Effector CD4-positive, alpha-beta T cell (primary cell): ENCODE measurements at regions not wholly inside any gene's neighbourhood (a gene's known extent, or its start where the extent isn't known, plus 50 kb on each side); places are given as distances from the start of the nearest gene placed in this dataset.

ENCODE experiments used
- DNase-seq: peaks from one replicate; pipeline ENCODE4 v3.0.0-alpha.2; 2020

DNA sequence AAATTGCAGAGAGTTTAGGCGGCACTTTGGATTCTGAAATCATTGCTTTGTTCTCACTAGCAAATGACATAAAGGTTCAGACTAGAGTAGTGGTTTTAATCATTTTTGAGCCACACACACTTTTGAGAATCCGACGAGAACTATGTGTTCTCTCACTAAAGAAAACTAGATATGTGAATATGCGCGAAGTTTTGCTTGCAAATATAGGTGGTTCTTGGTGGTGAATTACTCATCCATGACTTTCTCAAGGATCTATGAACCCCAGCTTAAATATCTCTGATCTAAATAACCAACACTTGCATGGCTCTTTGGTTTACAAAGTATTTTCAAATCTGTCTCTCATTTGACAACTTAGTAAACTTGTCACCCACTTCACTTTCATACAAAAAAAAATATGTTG, 54.8 kb downstream of the NOG start:
- DNase-seq, result no peak

DNA sequence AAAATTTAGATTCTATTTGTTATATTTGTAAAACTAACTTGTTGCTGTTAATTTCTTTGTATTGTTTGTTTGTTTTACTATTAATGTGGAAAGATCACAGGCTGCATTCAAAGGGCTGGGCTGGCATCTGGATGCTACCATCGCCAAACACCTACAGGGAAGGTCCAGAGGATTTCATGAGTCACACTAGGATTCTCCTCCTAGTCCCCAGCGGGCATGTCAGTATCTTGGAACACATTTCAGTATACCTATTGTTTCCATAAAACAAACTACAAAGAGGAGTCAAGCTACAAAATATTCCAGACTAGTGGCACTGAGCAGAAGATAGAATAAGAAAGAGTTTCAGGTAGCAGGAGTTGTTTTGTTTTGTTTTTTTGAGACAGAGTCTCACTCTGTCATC, 55.3 kb downstream of the NOG start:
- no peak for DNase-seq

GRCh38 chr17:56652628-56653027, 59.1 kb downstream of the NOG start:
- no peak for DNase-seq

DNA sequence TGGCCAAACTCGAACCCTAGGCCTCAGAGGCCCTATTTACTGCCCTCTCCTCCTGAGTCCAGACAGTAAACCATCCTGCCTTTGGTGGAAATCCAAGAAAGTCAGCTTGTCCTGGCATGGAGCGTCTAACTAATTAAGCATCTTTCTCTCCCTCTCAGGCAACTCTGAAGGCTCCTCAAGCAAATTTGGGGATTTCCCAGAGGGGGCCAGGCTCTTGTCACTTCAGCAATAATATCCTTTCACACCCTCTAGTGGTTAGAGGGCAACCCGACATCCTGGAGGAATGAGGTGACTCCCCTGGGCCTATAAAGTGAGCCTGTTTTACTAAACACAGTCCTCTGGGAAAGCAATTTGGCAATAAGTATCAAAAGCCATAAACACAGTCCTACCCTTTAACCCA, 60.4 kb downstream of the NOG start:
- DNase-seq, result peak; percentile 54

GRCh38 chr17:56656701-56657327, 63.3 kb downstream of the NOG start:
- no peak for DNase-seq

DNA sequence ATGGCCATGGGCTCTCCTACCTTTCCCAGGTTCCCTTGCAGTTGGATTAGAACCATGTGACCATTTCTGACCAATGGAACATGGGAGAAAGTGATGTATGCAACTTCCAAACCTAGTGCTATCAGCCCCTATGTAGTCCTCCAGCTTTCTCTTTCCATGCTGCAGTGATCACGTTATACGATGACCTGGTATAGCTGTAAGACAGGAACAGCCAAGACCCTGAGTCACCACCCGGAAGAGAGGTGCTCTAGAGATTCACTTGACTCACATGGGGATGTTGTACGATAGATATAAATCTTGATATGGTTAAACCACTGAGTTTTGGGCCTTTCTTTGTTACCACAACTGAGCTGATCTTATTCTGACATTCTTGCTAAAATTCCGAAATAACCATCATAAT, 65.1 kb downstream of the NOG start:
- no peak for DNase-seq

DNA sequence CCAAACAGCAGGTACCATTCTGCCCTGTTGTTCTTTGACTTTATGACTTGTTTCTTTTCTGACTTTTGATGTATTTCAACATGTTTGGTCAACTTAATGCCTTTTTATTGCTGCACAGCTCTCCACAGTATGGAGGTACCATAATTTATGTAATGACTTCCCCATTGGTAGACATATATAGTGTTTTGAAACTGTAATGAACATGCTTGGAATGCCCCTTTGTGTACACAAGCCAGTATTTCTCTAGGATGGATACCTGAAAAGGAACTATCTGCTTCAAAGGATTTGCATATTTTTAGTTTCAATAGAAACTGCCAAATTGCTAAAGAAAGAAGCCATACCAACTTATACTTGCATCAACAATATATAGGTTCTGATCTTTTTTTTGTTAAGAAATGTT, 66.1 kb downstream of the NOG start:
- DNase-seq, result no peak

GRCh38 chr17:56661906-56662305, 68.4 kb downstream of the NOG start:
- DNase-seq, result no peak

DNA sequence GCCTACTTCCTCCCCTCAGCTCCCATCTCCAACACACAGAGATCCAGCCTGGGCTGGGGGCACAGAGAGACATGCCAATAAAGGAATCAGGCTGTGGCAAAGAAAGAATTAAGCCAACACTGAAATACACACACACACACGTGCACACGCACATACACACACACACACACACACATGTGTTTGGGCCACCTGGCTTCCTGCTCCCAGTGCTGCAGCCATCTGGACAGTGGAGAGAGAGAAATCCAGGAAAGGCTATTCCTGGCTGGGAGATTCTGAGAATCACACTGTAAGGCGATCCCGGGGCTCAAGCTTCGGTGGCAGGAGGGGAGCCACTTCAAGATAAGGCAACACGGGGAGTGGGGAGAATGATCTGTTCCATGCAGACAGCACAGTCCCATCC, 72.4 kb downstream of the NOG start:
- DNase-seq, result no peak

- no peak for DNase-seq
These were observed 74.5 kb downstream of the NOG start for GRCh38 chr17:56667925-56668458.

DNA sequence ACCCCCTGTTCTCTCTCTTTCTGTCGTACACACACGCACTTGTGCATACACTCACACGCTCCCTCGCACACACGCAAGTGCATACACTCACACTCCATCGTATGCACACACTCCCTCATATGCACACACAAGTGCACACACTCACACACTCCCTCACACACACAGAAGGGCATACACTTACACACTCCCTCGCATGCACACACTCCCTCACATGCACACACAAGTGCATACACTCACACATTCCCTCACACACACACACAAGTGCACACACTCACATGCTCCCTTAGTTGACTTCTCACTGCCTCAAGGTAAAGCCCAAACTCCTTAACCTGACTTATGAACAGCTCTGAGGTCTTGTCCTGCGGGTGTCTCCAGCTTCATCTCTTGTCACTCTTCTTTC, 78.7 kb downstream of the NOG start:
- no peak for DNase-seq

DNA sequence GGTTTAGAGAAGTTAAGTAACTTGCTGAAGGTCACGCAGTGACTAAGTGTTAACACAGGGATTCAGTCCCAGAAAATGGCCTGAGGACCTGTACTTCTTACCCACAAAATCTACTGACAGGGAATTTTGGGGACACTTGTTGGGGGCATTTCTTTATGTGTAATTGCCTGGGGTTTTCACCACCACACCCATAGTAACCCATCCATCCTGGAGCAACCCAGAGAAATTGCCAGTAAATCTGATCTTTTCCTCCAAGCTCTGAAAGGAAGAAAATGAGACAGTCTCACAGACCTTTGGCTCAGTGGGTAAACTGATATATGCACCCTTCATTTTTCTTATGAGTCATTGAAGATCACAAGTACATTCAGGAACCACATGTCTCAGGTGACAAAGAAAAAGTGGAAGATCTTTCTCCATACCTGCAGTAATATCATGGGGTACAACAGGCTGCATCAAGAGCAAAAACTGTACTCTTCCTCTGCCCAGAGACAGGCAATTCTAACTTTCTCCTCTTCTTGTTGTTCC, 81.0 kb downstream of the NOG start:
- DNase-seq, result no peak

DNA sequence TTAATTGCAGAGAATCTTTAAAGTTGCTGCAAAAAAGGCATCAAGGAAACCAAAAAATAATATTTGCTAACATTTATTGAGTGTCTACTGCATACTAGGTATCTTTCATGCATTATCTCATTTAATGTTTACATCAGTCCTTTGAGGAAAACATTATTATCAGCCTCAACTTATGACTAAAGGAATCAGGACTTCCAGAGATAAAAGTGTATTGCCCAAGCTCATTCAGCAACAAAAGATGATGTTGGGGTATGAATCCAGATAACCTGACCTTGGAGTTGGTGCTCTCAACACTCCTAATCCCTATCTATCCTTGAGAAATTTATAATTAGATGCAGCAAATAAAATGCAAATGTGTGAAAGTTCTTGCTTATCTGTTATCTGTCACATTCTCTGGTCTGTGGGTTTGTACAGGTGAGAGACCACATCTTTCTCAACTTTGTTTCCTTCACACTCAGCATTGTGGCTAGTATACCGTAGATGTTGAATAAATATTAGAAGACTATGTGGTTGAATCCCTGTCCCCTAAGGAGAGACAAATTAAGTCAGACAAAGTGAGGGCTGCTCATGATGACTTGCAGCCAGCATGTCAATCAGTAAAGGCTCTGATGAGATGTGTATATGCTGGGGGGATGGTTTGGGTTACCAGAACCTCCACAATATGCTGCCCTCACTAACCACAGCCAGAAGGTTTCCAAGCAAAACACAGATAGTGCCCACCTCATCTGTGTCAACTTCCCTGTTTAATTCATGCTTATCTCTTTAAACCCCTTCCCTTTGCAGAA, 82.6 kb downstream of the NOG start:
- DNase-seq, result no peak

DNA sequence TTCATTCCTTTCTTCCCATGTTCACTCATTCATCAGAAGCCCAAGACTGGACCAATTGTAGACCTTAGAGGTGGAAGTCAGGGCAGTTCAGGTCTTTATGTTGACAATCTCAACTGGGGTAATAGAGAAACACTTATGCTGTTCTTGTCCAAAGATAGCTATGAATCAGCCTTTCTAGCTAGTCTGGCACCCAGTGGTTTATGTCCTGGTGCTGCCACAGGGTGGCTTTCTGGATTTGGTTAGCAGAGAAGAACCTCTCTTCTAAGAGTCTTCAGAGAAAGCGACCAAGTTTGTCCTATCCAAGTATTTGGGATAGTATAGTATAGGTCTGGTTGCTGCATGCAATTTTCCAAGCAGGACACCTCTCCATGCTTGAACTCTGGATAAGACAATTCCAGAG, 83.3 kb downstream of the NOG start:
- no peak for DNase-seq

DNA sequence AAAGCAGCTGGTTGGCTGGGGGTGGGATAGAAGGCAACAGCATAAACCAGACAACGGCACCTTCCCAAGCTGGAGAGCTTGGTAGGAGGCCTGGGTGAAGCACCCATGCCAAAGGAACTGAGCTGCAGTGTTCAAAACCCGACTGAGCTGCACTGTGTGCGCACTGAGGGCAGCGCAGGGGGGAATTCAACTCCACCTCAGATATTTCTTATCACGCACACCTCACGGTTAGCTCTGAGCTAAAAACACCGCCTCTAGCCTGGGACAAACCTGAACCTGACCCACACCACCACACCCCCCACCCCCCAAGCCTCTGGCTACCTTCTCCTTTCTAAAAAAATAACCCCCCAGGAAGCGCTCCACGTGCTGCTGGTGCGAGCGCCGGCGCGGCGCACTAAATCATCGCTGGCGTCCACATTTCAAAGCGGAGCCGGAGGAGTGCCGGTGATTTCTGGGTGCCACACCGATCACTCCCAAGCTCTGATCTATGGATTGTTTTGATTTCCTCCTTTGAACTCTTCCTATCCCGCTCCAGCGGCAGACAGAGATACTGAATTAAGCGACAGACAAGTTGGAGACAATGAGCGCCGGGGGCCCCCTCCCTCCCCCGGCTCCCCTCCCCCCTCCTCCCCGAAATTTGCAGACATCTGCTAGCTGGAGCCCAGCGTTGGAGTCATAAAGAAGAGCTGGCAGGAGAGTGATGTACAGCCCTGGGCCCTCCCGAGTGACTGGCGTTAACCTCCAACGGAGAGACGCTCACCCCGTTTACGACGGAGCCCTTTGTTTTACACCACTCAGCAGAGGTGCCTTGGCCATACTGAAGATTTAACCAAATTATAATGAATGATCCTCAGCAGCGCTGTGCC, 85.0 kb downstream of the NOG start:
- DNase-seq, result no peak

DNA sequence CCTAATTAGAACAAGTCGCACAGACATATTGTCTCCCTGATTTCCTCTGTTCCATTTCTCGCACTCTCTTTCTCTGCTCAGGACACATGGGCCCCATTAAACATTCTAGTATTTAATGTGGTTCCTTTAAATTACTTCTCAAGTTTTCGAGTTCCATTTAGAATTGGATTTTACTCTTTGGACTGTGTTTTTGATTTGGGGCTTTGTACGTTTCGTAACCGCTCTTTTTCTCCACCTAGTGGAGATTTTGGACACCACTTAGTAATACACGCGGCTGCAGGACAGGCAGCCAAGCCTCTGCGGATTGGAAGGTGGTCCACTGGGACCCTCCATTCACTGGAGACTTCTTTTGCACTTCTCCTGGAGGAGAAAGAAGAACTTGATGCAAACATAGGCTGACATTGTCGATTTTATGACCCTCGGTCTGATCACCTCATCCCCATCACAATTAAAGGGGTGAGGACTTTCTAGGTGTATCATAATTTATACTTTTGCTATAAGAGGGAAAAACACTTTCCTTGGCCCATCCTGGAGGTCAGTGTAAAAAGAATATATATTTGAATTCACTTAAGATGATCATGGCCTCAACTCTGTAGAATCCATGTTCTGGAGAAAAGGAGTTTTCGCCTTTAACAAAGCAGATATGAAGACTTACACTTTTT, 85.7 kb downstream of the NOG start:
- no peak for DNase-seq

GRCh38 chr17:56679777-56680422, 86.4 kb downstream of the NOG start:
- no peak for DNase-seq

DNA sequence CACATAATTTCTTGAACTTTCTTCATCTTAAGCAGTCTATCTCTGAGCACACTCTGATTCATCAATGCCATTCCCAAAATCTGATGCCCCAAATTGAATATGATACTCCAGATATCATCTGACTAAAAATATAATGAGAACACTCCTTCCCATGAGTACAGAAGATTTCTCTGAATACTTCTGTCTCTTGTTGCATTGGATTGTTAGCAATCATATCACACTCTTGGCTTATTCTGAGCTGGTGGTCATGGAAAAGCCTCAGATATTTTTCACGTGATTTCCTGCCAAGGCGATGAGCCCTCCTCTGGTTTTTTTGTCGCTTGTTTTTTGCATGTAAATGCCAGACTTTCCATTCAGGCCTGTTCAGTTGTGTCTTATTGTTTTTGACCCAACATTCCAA, 87.2 kb downstream of the NOG start:
- DNase-seq, result no peak

DNA sequence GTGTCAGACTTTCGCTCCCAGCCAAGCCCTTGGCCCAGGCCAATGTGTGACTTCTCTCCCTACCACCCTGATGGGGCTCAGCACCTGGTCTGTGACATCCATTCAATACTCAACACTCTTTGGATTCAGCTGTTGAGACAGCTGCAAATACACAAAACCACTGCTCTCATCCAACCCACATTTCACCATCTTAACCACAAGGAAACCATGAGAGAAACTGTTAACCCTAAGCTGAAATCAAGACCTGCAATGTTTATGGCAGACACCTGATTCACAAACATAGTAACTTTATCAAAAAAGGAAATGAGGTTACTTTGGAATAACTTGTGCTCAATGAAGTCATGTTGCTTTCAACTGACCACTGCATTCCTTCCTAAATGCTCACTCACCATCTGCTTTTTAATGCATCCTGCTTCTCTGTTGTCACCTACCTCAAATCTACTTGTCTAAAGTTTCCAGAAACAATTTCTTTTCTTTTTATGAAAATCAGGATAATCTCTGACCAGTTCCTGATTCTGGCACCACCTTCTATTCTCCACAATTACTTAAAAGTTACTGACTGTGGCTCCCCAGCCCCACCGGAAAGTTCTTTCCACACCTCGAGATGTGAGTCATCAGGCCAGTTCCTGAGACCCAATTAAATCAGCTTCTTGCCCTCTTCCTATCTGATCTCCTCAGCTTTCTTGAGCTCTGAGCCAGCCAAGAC, 88.2 kb downstream of the NOG start:
- DNase-seq, result no peak

DNA sequence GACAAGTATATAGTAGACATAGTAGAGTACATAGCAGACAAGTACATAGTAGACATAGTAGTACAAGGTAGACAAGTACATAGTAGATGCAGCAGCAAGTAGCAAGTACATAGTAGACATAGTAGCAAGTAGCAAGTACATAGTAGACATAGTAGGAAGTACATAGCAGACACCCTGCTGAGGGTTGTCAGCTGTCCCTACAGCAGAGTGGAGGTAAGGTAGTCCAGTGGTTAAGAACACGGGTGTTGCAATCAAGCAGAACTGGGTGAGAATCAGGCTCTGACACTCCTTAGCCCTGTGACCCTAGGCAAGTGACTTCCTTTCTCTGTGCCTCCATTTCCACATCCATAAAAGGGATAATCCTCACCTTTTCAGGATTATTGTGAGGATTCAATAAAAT, 94.7 kb downstream of the NOG start:
- no peak for DNase-seq
